DOHH2 (cell line): ENCODE measurements at regions not wholly inside any gene's neighbourhood (a gene's known extent, or its start where the extent isn't known, plus 50 kb on each side); places are given as distances from the start of the nearest gene placed in this dataset.
"Not testable (repeated sequence)": the region's sequence is repeated elsewhere in the genome, so short reads cannot be mapped to it uniquely, and the experiment has no call there.

Source experiments
- H3F3A ChIP-seq: fragments of 200-600 bp; sonication (generic), shearing (Covaris generic); 2 replicates; pipeline ENCODE4 v1.6.0; 2016; ENCODE audit warnings: antibody characterized with exemption, mild to moderate bottlenecking; ENCODE audit not compliant: control insufficient read depth, insufficient read depth
- H3K27ac ChIP-seq: fragments of 200-600 bp; sonication (generic); 2 replicates; pipeline ENCODE4 v1.5.1; 2014; ENCODE audit warnings: low read depth, mild to moderate bottlenecking, low read length, moderate library complexity
- H3K27me3 ChIP-seq: fragments of 200-600 bp; sonication (generic); 2 replicates; pipeline ENCODE4 v1.6.1; 2014; ENCODE audit warnings: mild to moderate bottlenecking, low read length, mixed read lengths; ENCODE audit not compliant: control insufficient read depth
- H3K36me3 ChIP-seq: fragments of 200-600 bp; sonication (generic); 2 replicates; pipeline ENCODE4 v1.6.1; 2014; ENCODE audit warnings: mild to moderate bottlenecking, low read length, moderate library complexity, mixed read lengths; ENCODE audit not compliant: control insufficient read depth
- H3K4me1 ChIP-seq: fragments of 200-600 bp; sonication (generic); 2 replicates; pipeline ENCODE4 v1.6.1; 2014; ENCODE audit warnings: mild to moderate bottlenecking, low read length, mixed read lengths; ENCODE audit not compliant: control insufficient read depth
- H3K4me2 ChIP-seq: fragments of 200-600 bp; sonication (generic); 2 replicates; pipeline ENCODE4 v1.6.0; 2014; ENCODE audit warnings: mild to moderate bottlenecking, low read length, moderate library complexity
- H3K4me3 ChIP-seq: fragments of 200-600 bp; sonication (generic); 2 replicates; pipeline ENCODE4 v1.5.1; 2014; ENCODE audit warnings: mild to moderate bottlenecking, low read length, mixed read lengths
- H3K79me2 ChIP-seq: fragments of 200-600 bp; sonication (generic); 2 replicates; pipeline ENCODE4 v1.6.1; 2014; ENCODE audit warnings: mild to moderate bottlenecking, low read length, mixed read lengths; ENCODE audit not compliant: control insufficient read depth
- H3K9me2 ChIP-seq: fragments of 200-600 bp; sonication (generic); replicated peaks from 2 replicates; pipeline ENCODE4 v1.6.1; 2014; ENCODE audit warnings: mild to moderate bottlenecking, low read length, mixed read lengths; ENCODE audit not compliant: control insufficient read depth
- H3K9me3 ChIP-seq: fragments of 200-600 bp; sonication (generic); 2 replicates; pipeline ENCODE4 v1.6.1; 2014; ENCODE audit warnings: antibody characterized with exemption, low read length, mixed read lengths; ENCODE audit not compliant: control insufficient read depth, insufficient read depth
- H4K20me1 ChIP-seq: fragments of 200-600 bp; sonication (generic); 2 replicates; pipeline ENCODE4 v1.6.0; 2014; ENCODE audit warnings: low read depth, mild to moderate bottlenecking, antibody characterized with exemption, low read length, moderate library complexity; ENCODE audit not compliant: control insufficient read depth, insufficient read depth
- EZH2phosphoT487 ChIP-seq: fragments of 200-600 bp; sonication (generic); IDR thresholded peaks from 2 replicates; pipeline ENCODE4 v1.6.1; 2017; ENCODE audit warnings: borderline replicate concordance, mild to moderate bottlenecking, antibody characterized with exemption, low read length, moderate library complexity, mixed read lengths
- TF ChIP-seq, protein P1 (sequence below): fragments of 200-600 bp; sonication (generic); IDR thresholded peaks from one replicate; pipeline ENCODE4 v1.5.1; 2014; ENCODE audit warnings: antibody characterized with exemption, mild to moderate bottlenecking, low read depth, low read length; ENCODE audit not compliant: poor library complexity, severe bottlenecking

DNA sequence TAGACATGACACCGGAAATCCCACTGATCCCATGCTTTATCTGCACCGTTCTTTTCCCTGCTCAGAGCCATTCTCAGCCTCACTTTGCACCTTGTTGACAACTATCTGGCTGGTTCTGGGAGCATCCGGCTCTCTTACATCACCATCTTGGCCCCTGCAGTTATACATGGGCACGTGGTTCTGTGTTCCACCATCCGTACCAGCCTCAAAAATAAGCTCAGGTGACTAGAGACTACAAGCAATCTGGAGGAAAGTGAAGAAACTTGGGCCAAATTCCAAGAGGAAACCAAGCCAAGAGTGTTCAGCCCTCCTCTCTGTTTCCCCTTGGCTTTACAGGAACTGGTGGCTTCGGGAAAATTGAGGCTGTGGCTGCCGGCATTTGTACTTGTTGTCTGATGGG, 244.6 kb upstream of the ACVR2A start:
- Histone ChIP-seq H3K4me2 (no peak overlapping the region), H3K9me3 (no peaks in the 10 kb centered on the region), H3K9me2 (no peaks in the 10 kb centered on the region), H3K36me3 (no peaks in the 10 kb centered on the region), H3K4me1 (no peaks in the 10 kb centered on the region), H3K27ac (no peak overlapping the region), H3F3A (no peaks in the 10 kb centered on the region), H3K4me3 (no peak overlapping the region), H3K79me2 (no peaks in the 10 kb centered on the region), H4K20me1 (no peaks in the 10 kb centered on the region), H3K27me3 (no peaks in the 10 kb centered on the region)
- TF ChIP-seq, protein P1, sequence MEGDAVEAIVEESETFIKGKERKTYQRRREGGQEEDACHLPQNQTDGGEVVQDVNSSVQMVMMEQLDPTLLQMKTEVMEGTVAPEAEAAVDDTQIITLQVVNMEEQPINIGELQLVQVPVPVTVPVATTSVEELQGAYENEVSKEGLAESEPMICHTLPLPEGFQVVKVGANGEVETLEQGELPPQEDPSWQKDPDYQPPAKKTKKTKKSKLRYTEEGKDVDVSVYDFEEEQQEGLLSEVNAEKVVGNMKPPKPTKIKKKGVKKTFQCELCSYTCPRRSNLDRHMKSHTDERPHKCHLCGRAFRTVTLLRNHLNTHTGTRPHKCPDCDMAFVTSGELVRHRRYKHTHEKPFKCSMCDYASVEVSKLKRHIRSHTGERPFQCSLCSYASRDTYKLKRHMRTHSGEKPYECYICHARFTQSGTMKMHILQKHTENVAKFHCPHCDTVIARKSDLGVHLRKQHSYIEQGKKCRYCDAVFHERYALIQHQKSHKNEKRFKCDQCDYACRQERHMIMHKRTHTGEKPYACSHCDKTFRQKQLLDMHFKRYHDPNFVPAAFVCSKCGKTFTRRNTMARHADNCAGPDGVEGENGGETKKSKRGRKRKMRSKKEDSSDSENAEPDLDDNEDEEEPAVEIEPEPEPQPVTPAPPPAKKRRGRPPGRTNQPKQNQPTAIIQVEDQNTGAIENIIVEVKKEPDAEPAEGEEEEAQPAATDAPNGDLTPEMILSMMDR: no peak
- TF ChIP-seq EZH2phosphoT487: no peak

DNA sequence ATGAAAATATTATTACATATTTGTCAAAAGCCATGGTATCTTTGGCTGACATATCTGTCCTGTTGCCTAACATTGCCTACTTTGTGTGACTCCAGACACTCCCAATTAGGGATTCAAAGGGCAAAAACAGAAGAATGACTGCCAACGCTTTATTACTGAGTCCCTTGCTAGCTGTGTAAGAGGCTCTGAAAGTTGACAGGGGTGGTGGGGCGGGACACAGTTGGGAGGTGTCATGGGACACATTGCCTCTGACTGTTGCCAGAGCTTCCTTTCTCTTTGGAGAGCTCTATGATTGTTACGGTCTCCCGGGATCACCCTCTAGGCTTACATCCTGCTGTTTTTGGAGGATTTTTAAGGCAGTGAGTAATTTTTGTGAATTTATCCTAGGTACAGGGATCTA, 249.6 kb upstream of the ACVR2A start:
- H4K20me1 ChIP-seq: no peaks in the 10 kb centered on the region
- no peak overlapping the region for H3K4me2 ChIP-seq
- H3K9me3 ChIP-seq: no peaks in the 10 kb centered on the region
- no peaks in the 10 kb centered on the region for H3K4me1 ChIP-seq
- H3K27ac ChIP-seq: no peak overlapping the region
- no peaks in the 10 kb centered on the region for H3K36me3 ChIP-seq
- no peaks in the 10 kb centered on the region for H3K79me2 ChIP-seq
- H3F3A ChIP-seq: no peaks in the 10 kb centered on the region
- H3K27me3 ChIP-seq: no peaks in the 10 kb centered on the region
- H3K4me3 ChIP-seq: no peak overlapping the region
- no peaks in the 10 kb centered on the region for H3K9me2 ChIP-seq
- no peak for TF ChIP-seq EZH2phosphoT487
- TF ChIP-seq, protein P1: no peak

DNA sequence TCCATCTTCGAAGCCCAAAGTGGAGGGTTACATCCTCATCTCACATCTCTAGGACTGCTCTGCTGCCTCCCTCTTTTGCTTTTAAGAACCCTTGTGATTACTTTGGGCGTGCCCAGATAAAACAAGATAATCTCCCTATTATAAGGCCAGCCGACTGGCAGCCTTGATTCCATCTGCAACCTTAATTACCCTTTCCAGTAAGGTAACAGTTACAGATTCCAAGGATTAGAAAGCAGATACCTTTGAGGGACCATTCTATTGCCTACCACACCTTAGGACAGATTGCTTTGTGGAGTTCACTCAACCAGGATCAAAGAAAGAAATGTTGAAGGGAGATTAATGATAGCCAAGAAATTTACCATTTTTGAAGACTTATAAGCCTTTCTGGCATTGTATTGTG, 250.8 kb upstream of the ACVR2A start:
- Histone ChIP-seq H3K27me3 (no peaks in the 10 kb centered on the region), H4K20me1 (no peaks in the 10 kb centered on the region), H3K4me1 (no peaks in the 10 kb centered on the region), H3K79me2 (no peaks in the 10 kb centered on the region), H3K36me3 (no peaks in the 10 kb centered on the region), H3K9me3 (no peaks in the 10 kb centered on the region), H3K4me3 (no peak overlapping the region), H3K9me2 (no peaks in the 10 kb centered on the region), H3F3A (no peaks in the 10 kb centered on the region), H3K27ac (no peak overlapping the region), H3K4me2 (no peak overlapping the region)
- TF ChIP-seq, protein P1: no peak
- no peak for TF ChIP-seq EZH2phosphoT487

DNA sequence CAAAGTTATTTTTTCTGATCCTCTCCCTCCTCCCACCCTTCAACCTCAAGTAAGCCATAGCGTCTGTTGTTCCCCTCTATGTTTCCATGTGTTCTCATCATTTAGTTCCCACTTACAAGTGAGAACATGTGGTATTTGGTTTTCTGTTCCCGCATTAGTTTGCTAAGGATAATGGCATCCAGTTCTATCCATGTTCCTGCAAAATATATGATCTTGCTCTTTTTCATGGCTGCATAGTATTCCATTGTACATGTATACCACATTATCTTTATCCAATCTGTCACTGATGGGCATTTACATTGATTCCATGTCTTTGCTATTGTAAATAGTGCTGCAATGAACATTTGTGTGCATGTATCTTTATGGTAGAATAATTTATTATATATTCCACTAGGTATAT, 252.0 kb upstream of the ACVR2A start:
- not testable (repeated sequence) for H3K27me3 ChIP-seq, H3K4me3 ChIP-seq, H3K9me2 ChIP-seq, H3K36me3 ChIP-seq, H3K4me2 ChIP-seq, H3F3A ChIP-seq, H3K4me1 ChIP-seq, H3K27ac ChIP-seq, H3K79me2 ChIP-seq, H3K9me3 ChIP-seq, H4K20me1 ChIP-seq
